A673 (cell line): ENCODE measurements at regions not wholly inside any gene's neighbourhood (a gene's known extent, or its start where the extent isn't known, plus 50 kb on each side); places are given as distances from the start of the nearest gene placed in this dataset.

Source experiments
- BruUV-seq: library from RNA; stranded (reverse); fragments of 400-500 nt; replicated peaks from 2 replicates; lab custom pipeline; 2021; lab: Mats Ljungman, UMichigan
- CTCF ChIA-PET: fragments of 300-600 bp; sonication (Branson Sonifier 250); formaldehyde crosslinking; loops from one replicate; lab custom pipeline; 2022; ENCODE audit warnings: antibody characterized with exemption; lab: Charles Lee
- POLR2A ChIA-PET: fragments of 300-600 bp; sonication (Branson Sonifier 250); formaldehyde crosslinking; loops from one replicate; lab custom pipeline; 2022; ENCODE audit warnings: antibody characterized with exemption; ENCODE audit not compliant: low non-redundant PET; lab: Charles Lee
- DNase-seq: peaks from one replicate; pipeline ENCODE4 v3.0.0-alpha.2; 2015; ENCODE audit warnings: low spot score
- H3K27ac ChIP-seq: fragments of 200-600 bp; sonication (generic); 2 replicates; pipeline ENCODE4 v1.5.1; 2016; ENCODE audit warnings: mixed run types, low read depth, mild to moderate bottlenecking, mixed read lengths, antibody characterized with exemption, low read length; ENCODE audit not compliant: poor library complexity, severe bottlenecking
- H3K27me3 ChIP-seq: fragments of 200-600 bp; sonication (generic); replicated peaks from 2 replicates; pipeline ENCODE4 v1.6.1; 2017; ENCODE audit warnings: mixed run types, low read depth, mild to moderate bottlenecking, mixed read lengths, antibody characterized with exemption, low read length; ENCODE audit not compliant: insufficient read depth, poor library complexity
- H3K36me3 ChIP-seq: fragments of 200-600 bp; sonication (generic); 2 replicates; pipeline ENCODE4 v1.6.1; 2016; ENCODE audit warnings: mixed run types, mild to moderate bottlenecking, mixed read lengths, antibody characterized with exemption, low read length; ENCODE audit not compliant: insufficient read depth, poor library complexity, severe bottlenecking
- H3K4me1 ChIP-seq: fragments of 200-600 bp; sonication (generic); 2 replicates; pipeline ENCODE4 v1.6.1; 2017; ENCODE audit warnings: mixed run types, mild to moderate bottlenecking, mixed read lengths, antibody characterized with exemption, low read length; ENCODE audit not compliant: insufficient read depth, poor library complexity, severe bottlenecking
- H3K4me3 ChIP-seq: fragments of 200-600 bp; sonication (generic); 2 replicates; pipeline ENCODE4 v1.5.1; 2016; ENCODE audit warnings: low read depth, mixed run types, mild to moderate bottlenecking, mixed read lengths, low read length; ENCODE audit not compliant: poor library complexity, severe bottlenecking
- H3K9me3 ChIP-seq: fragments of 200-600 bp; sonication (generic); 2 replicates; pipeline ENCODE4 v1.6.1; 2016; ENCODE audit warnings: mixed run types, low read depth, mild to moderate bottlenecking, mixed read lengths, antibody characterized with exemption, low read length; ENCODE audit not compliant: poor library complexity, severe bottlenecking
- EZH2 ChIP-seq: fragments of 200-600 bp; sonication (generic); IDR thresholded peaks from 2 replicates; pipeline ENCODE4 v1.6.1; 2017; ENCODE audit warnings: borderline replicate concordance, low read depth, mild to moderate bottlenecking, mixed read lengths, antibody characterized with exemption, low read length; ENCODE audit not compliant: poor library complexity, severe bottlenecking
- intact Hi-C: fragments of 100-400 bp; cut with micrococcal nuclease; formaldehyde crosslinking; loops from one replicate; pipeline ENCODE4 v1.10.0; 2022; ENCODE audit not compliant: unreplicated experiment
- TF ChIP-seq, protein P1 (sequence below): fragments of 300-800, 200-600 bp; sonication (generic); conservative IDR thresholded peaks from 2 replicates; pipeline ENCODE4 v1.5.1; 2017; ENCODE audit warnings: low read depth, mild to moderate bottlenecking, antibody characterized with exemption, low read length, moderate library complexity, mixed read lengths

- DNase-seq, result no peak
- Histone ChIP-seq H3K4me1 (peaks cover 11% of the 10 kb centered on the region), H3K9me3 (no peaks in the 10 kb centered on the region), H3K27ac (no peak overlapping the region), H3K27me3 (no peaks in the 10 kb centered on the region), H3K4me3 (no peak overlapping the region), H3K36me3 (no peaks in the 10 kb centered on the region)
- BruUV-seq, result no TSS peak
- TF ChIP-seq, protein P1, sequence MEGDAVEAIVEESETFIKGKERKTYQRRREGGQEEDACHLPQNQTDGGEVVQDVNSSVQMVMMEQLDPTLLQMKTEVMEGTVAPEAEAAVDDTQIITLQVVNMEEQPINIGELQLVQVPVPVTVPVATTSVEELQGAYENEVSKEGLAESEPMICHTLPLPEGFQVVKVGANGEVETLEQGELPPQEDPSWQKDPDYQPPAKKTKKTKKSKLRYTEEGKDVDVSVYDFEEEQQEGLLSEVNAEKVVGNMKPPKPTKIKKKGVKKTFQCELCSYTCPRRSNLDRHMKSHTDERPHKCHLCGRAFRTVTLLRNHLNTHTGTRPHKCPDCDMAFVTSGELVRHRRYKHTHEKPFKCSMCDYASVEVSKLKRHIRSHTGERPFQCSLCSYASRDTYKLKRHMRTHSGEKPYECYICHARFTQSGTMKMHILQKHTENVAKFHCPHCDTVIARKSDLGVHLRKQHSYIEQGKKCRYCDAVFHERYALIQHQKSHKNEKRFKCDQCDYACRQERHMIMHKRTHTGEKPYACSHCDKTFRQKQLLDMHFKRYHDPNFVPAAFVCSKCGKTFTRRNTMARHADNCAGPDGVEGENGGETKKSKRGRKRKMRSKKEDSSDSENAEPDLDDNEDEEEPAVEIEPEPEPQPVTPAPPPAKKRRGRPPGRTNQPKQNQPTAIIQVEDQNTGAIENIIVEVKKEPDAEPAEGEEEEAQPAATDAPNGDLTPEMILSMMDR, result no peak
- TF ChIP-seq EZH2, result no peak
- ChIA-PET POLR2A (no interaction called here), CTCF (no interaction called here)
- intact Hi-C loops, result loop anchor here (5.0 kb wide), 1 partner anchor 89 kb away; the partner anchor contains the start of gene GLUL
Observed at GRCh38 chr1:182303778-182304177, 87.8 kb downstream of the GLUL start.

- DNase-seq, result peak; percentile 30
- Histone ChIP-seq H3K27ac (no peak overlapping the region), H3K36me3 (no peaks in the 10 kb centered on the region), H3K27me3 (no peaks in the 10 kb centered on the region), H3K4me3 (no peak overlapping the region), H3K4me1 (peaks cover 11% of the 10 kb centered on the region), H3K9me3 (no peaks in the 10 kb centered on the region)
- no peak for TF ChIP-seq EZH2
- TF ChIP-seq, protein P1, result no peak
- BruUV-seq, result no TSS peak
- POLR2A ChIA-PET, result no interaction called here
- intact Hi-C loops, result loop anchor here (5.0 kb wide), 1 partner anchor 91 kb away; the partner anchor contains the start of gene GLUL
- CTCF ChIA-PET, result no interaction called here
Observed at GRCh38 chr1:182301467-182302198, 90.0 kb downstream of the GLUL start.

DNA sequence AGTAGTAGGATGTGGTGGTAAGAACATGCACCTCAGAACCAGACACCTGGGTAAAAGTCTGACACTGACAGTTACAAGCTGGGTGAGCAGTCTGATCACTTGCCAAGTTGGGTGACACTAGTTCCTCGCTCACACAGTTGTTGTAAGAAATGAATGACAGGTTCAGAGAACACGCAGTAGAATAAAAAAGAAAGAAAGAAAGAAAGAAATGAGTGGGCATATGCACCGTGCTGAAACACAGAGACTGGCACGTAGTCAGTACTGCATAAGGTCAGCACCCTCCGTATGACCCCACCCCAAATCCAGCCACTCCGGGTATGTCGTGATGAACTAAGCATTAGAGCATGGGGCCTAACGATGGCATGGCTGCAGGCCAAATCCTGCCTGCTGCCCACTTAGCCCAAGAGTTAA, 90.6 kb downstream of the GLUL start:
- intact Hi-C loops, result loop anchor here (5.0 kb wide), 1 partner anchor 91 kb away; the partner anchor contains the start of gene GLUL
- BruUV-seq, result no TSS peak
- POLR2A ChIA-PET, result no interaction called here
- Histone ChIP-seq H3K9me3 (no peaks in the 10 kb centered on the region), H3K27me3 (no peaks in the 10 kb centered on the region), H3K4me3 (no peak overlapping the region), H3K27ac (no peak overlapping the region), H3K36me3 (no peaks in the 10 kb centered on the region), H3K4me1 (peaks cover 11% of the 10 kb centered on the region)
- CTCF ChIA-PET, result no interaction called here
- DNase-seq, result no peak
- TF ChIP-seq, protein P1, result no peak
- no peak for TF ChIP-seq EZH2
